ENCODE measurements at regions not wholly inside any gene's neighbourhood (a gene's known extent, or its start where the extent isn't known, plus 50 kb on each side); places are given as distances from the start of the nearest gene placed in this dataset.

DNA sequence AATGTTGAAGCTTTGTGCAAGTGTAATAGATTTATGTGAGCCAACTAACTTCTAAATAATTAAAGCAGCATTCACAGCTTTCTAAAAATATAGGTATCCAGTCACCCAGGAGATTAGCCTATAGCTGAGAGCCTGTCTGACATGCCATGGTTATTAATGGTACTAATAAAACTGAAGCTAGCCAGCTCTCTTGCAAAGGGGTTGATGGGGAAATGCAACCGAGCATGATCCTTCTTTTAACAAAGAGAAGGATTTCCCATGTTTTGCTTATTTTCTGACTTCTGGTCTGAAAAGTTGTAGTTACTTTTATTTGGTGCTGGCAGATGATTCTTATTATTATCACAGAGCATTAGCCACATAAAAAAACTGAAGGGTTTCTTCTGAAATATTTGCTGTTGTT is 488.7 kb upstream of the CYLC2 start:
- TF ChIP-seq POLR2AphosphoS5 (IDR thresholded peaks at IDR 0.05; ENCODE audit: borderline replicate concordance, low read depth, low read length) (no peak), EZH2 (IDR thresholded peaks at IDR 0.05) (no peak), FOXP2 (optimal IDR thresholded peaks at IDR 0.05; ENCODE audit: control extremely low read depth, extremely low read length, insufficient read depth) (no peak)

All from SK-N-MC (cell line).